ENCODE measurements at regions not wholly inside any gene's neighbourhood (a gene's known extent, or its start where the extent isn't known, plus 50 kb on each side); places are given as distances from the start of the nearest gene placed in this dataset.
A peak's percentile ranks its signal among the peaks of the same experiment; 100 is the strongest.

- DNase-seq (ENCODE audit: insufficient read length, low spot score): no peak
- TF ChIP-seq POLR2A (IDR thresholded peaks at IDR 0.05; ENCODE audit: low read depth, low read length): no peak
- no peak for FAIRE-seq
Observed at GRCh38 chr3:14335774-14336748, 66.3 kb upstream of the SLC6A6 start.

DNA sequence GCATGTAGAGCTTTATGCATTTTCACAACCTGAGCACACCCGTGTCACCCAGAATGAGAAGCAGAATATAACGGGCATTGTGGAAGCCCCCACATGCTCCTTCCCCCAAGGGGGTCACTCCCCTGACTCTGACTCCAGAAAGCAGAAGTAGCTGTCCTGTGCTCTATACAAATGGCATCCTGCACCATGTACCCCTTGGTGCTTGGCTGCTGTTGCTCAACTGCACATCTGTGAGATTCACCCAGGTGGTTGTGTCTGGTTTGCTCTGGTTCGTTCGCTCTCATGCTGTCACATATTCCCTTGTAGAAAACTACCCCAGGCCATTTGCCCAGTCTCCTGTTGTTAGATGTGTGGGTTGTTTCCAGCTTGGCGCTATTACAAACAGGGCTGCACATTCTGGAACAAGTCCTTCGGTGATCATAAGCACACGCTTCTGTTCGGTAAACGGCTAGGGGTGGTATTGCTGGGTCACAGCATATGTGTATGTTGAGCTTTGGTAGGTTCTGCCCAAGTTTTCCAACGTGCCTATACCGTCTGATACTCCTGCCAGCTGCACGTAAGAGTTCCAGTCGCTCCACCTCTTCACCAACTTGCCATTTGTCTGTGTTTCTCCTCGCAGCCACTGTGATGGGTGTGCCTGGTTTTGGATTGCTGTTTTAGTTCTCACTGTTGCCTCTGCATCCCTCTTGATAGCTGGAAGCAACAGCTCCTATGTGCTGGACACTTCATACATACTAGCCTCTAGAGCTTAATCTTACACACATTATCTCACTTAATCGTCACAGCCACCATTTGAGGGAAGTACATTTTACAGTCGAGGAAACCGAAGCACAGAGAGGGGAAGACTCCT lies 65.4 kb upstream of the SLC6A6 start:
- no peak for FAIRE-seq
- no peak for DNase-seq (ENCODE audit: insufficient read length, low spot score)
- no peak for TF ChIP-seq POLR2A (IDR thresholded peaks at IDR 0.05; ENCODE audit: low read depth, low read length)

GRCh38 chr3:14337828-14338227 lies 64.6 kb upstream of the SLC6A6 start:
- no peak for TF ChIP-seq POLR2A (IDR thresholded peaks at IDR 0.05; ENCODE audit: low read depth, low read length)
- FAIRE-seq (no peak), DNase-seq (ENCODE audit: insufficient read length, low spot score) (no peak)

DNA sequence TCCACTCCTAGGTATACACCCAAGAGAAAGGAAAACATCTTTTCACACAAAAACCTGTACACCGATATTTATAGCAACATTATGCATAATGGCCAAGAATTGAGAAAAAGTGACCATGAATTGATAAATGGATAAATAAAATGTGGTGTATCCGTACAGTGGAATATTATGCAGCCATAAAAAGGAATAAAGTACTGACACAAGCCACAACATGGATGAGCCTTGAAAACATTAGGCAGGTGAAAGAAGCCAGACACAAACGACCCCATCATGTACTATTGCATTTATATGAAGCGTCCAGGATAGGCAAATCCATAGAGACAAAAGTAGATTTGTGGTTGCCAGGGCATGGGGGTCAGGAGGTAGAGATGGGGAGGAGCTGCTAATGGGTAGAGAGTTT lies 64.2 kb upstream of the SLC6A6 start:
- no peak for TF ChIP-seq POLR2A (IDR thresholded peaks at IDR 0.05; ENCODE audit: low read depth, low read length)
- FAIRE-seq (no peak), DNase-seq (ENCODE audit: insufficient read length, low spot score) (no peak)

DNA sequence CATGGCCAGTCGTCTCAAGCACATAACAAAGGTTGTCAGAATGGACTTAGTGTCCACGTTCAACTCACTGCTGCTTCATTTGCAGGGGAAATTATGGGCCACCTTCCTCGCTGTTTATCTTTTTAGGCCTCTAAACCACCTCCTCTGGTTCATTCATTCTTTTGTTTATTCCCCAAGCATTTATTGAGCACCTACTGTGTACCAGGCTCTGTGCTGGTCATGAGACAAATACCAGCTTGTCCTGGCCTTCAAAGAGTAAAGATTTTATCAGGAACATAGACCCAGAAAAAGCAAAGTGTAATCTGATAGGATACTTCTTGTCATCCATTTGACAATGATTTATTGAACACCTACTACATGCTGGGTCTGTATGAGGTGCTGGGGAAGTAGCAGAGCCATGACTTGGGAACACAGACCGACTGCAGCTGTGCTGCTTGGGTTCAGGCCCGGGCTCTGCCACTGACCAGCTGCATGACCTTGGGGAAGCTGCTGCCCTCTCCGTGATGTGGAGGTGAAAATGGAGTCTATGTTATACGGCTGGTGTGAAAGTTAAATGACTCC lies 63.4 kb upstream of the SLC6A6 start:
- TF ChIP-seq POLR2A (IDR thresholded peaks at IDR 0.05; ENCODE audit: low read depth, low read length): no peak
- DNase-seq (ENCODE audit: insufficient read length, low spot score) (no peak), FAIRE-seq (no peak)

DNA sequence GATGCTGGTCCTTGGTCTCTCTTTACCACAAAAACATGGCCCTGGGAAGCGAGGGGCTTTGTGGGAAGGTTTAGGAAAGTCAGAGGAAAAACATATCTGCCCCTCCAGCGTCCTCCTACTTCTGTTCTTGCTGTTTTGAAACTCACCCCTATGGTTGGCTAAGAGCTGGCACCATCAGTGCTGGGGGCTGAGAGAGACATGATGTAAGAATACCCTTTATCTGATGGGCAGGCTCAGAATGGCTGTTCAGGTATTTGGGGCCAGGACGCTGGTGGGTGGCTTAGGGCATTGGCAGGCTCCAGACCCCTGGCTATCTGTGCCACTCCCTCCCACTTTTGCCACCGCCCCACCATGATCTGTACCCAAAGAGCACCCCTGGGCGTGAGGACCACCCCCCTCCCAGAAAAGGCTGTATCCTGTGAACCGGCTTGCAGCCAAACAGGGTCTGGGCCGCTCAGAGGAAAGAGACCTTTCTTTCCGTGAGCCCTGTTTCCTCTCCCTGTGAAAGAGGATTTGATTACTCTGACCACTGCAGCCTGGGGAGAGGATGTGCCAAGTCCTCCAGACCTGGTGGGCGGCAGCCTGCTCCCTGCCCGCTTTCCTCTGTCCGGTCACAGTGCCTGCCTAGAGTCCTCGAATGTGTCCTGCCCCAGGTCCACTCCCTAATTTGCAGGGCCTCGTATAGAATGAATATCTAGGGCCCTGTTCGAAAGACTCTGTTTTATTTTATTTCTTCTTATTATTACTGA lies 61.3 kb upstream of the SLC6A6 start:
- no peak for DNase-seq (ENCODE audit: insufficient read length, low spot score)
- no peak for FAIRE-seq
- no peak for TF ChIP-seq POLR2A (IDR thresholded peaks at IDR 0.05; ENCODE audit: low read depth, low read length)

DNA sequence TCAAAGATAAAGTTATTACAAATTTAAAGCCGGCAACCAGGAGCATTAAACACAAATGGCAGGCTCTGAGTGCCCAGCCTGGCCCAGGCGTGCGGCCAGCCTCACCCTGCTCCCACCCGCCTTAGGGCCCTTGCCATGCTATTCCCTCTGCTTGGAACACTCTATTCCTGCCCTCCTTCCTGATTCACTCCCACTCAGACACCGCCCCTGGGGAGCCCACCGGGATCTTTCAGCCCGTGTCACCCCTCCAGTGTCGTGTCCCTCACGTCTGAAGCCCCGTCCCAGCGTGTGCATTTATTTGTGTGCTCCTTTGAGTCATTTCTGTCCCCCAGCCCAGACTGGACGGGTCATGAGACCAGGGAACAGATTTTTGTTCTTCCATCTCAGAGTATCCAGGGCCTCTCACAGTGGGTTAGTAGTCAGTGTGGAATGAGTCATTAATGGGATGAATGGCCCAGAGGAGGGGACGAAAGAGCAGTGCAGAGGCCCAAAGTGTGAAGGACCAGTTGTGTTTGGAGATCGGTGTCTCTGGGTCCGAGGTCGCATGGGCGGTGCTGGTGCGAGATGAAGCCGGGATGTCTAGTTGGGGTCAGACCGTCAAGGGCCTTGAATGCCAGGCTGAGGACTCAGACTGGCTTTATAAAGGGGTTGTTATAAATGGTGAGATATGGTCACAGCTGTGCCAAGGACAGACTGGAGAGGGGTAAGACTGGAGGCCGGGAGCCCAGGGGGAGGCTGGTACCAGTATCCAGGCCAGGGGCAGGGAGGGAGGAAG lies 58.9 kb upstream of the SLC6A6 start:
- no peak for TF ChIP-seq POLR2A (IDR thresholded peaks at IDR 0.05; ENCODE audit: low read depth, low read length)
- FAIRE-seq (no peak), DNase-seq (ENCODE audit: insufficient read length, low spot score) (peak; percentile 53)

DNA sequence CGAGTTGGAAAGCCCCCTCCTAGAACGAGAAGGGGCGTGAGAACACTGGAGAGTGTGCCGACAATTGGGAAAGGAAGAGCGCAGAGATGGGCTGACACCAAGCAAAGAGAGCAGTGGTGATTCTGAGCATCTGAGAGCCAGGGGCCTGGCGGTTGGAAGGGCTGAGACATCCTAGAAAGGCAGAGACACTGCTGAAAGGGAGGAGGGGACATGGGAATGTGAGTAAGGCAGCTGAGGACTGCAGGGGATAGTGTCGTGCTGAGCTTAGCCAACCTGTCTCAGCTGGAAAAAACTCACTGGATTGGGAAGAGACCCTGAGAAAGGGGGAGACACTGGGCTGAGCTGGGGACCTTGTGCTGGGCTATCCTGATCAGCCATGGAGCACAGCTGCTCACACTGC lies 58.1 kb upstream of the SLC6A6 start:
- FAIRE-seq: no peak
- DNase-seq (ENCODE audit: insufficient read length, low spot score): no peak
- no peak for TF ChIP-seq POLR2A (IDR thresholded peaks at IDR 0.05; ENCODE audit: low read depth, low read length)

- DNase-seq (ENCODE audit: insufficient read length, low spot score): peak; percentile 45
- TF ChIP-seq POLR2A (IDR thresholded peaks at IDR 0.05; ENCODE audit: low read depth, low read length): no peak
- FAIRE-seq: no peak
Observed at GRCh38 chr3:14345496-14346150, 56.8 kb upstream of the SLC6A6 start.

- FAIRE-seq (no peak), DNase-seq (ENCODE audit: insufficient read length, low spot score) (no peak)
- TF ChIP-seq POLR2A (IDR thresholded peaks at IDR 0.05; ENCODE audit: low read depth, low read length): no peak
Observed at GRCh38 chr3:14346191-14346590, 56.2 kb upstream of the SLC6A6 start.

- no peak for DNase-seq (ENCODE audit: insufficient read length, low spot score)
- FAIRE-seq: no peak
- no peak for TF ChIP-seq POLR2A (IDR thresholded peaks at IDR 0.05; ENCODE audit: low read depth, low read length)
Observed at GRCh38 chr3:14346642-14347041, 55.8 kb upstream of the SLC6A6 start.

DNA sequence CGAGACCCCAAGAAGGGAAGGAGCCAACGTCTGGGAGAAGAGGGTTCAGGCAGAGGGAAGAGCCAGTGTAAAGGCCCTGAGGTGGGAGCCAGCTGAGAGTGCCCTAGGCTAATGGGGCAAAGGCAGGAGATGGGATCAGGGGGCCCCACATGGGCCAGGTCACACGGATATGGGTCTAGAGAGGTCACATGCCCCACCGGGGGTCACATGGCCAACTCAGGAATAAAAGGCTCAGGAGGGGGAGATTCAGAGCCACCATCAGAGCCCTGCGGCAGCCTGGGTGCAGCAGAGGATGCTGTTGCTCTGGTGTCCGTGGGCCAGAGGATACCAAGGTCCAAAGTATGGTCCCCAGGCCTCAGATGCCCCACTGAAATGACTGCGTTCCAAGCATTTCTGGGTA lies 55.3 kb upstream of the SLC6A6 start:
- TF ChIP-seq POLR2A (IDR thresholded peaks at IDR 0.05; ENCODE audit: low read depth, low read length): no peak
- FAIRE-seq (no peak), DNase-seq (ENCODE audit: insufficient read length, low spot score) (no peak)
